Endothelial cell of umbilical vein (primary cell): ENCODE measurements at regions not wholly inside any gene's neighbourhood (a gene's known extent, or its start where the extent isn't known, plus 50 kb on each side); places are given as distances from the start of the nearest gene placed in this dataset.

Experiments
- BruUV-seq: library from RNA; stranded (reverse); fragments of 400-500 nt; replicated peaks from 2 replicates; lab custom pipeline; 2021; lab: Mats Ljungman, UMichigan
- CTCF ChIA-PET: fragments of 300-600, 350-600 bp; sonication (Branson Sonifier 250); formaldehyde crosslinking; loops from one replicate; lab custom pipeline; 2021; ENCODE audit warnings: antibody characterized with exemption, inconsistent platforms; lab: Charles Lee
- POLR2A ChIA-PET: fragments of 300-600, 350-600 bp; sonication (Branson Sonifier 250); formaldehyde crosslinking; loops from one replicate; lab custom pipeline; 2021; ENCODE audit warnings: antibody characterized with exemption, inconsistent platforms; lab: Charles Lee
- DNase-seq: peaks from one replicate; pipeline ENCODE4 v3.0.0-alpha.2; 2011; ENCODE audit warnings: low read depth, low spot score
- FAIRE-seq: peaks from 2 replicates; lab custom pipeline; 2011; peaks lifted over from hg19 to GRCh38; lab: Jason Lieb, UNC
- H2AFZ ChIP-seq: 2 replicates; pipeline ENCODE4 v1.6.0; 2012; ENCODE audit warnings: low read depth, low read length, control low read depth, inconsistent platforms
- H3K27ac ChIP-seq: 2 replicates; pipeline ENCODE4 v1.5.1; 2011; ENCODE audit warnings: low read depth, mild to moderate bottlenecking, control low read depth, low read length, moderate library complexity; ENCODE audit not compliant: insufficient read depth
- H3K27me3 ChIP-seq, 2 experiments: 2 replicates each; pipeline versions ENCODE4 v1.6.0 to v1.6.1; 2011; ENCODE audit warnings: low read length in 2 of 2, mixed read lengths in 1 of 2; ENCODE audit not compliant: control insufficient read depth in 2 of 2, insufficient read depth in 2 of 2
- H3K36me3 ChIP-seq, 2 experiments: 2 replicates in 1 of 2; 3 replicates in 1 of 2; pipeline ENCODE4 v1.5.1; 2011; ENCODE audit warnings: low read length in 2 of 2, mild to moderate bottlenecking in 1 of 2, moderate library complexity in 1 of 2; ENCODE audit not compliant: control insufficient read depth in 2 of 2, insufficient read depth in 2 of 2; ENCODE audit errors: extremely low read depth in 1 of 2
- H3K4me1 ChIP-seq: 3 replicates; pipeline ENCODE4 v1.5.1; 2011; ENCODE audit warnings: mild to moderate bottlenecking, low read length; ENCODE audit not compliant: control insufficient read depth, insufficient read depth; ENCODE audit errors: extremely low read depth
- H3K4me2 ChIP-seq: 2 replicates; pipeline ENCODE4 v1.6.1; 2011; ENCODE audit warnings: low read length, control low read depth, mixed read lengths; ENCODE audit not compliant: insufficient read depth
- H3K4me3 ChIP-seq, 3 experiments: fragments of 200-600 bp in 1 of 3; sonication (generic), shearing (Covaris generic) in 1 of 3; replicated peaks in 1 of 3; 2 replicates each; pipeline ENCODE4 v1.5.1; 2011 to 2016; ENCODE audit warnings: control low read depth in 3 of 3, low read length in 3 of 3, mild to moderate bottlenecking in 2 of 3, inconsistent platforms in 1 of 3, low read depth in 1 of 3, moderate library complexity in 1 of 3; ENCODE audit not compliant: insufficient read depth in 1 of 3
- H3K79me2 ChIP-seq: 2 replicates; pipeline ENCODE4 v1.6.0; 2012; ENCODE audit warnings: low read length, inconsistent platforms; ENCODE audit not compliant: control insufficient read depth, insufficient read depth
- H3K9ac ChIP-seq: replicated peaks from 2 replicates; pipeline ENCODE3; 2011; ENCODE audit warnings: low read length, control low read depth; ENCODE audit not compliant: insufficient read depth; ENCODE audit errors: extremely low read depth
- H3K9me1 ChIP-seq: replicated peaks from 3 replicates; pipeline ENCODE4 v1.6.0; 2011; ENCODE audit warnings: mild to moderate bottlenecking, low read length; ENCODE audit not compliant: control insufficient read depth, insufficient read depth; ENCODE audit errors: extremely low read depth
- H3K9me3 ChIP-seq: replicated peaks from 2 replicates; pipeline ENCODE4 v1.5.1; 2012; ENCODE audit warnings: low read length, inconsistent platforms; ENCODE audit not compliant: control insufficient read depth, insufficient read depth
- H4K20me1 ChIP-seq: replicated peaks from 2 replicates; pipeline ENCODE3; 2011; ENCODE audit warnings: mild to moderate bottlenecking, low read length; ENCODE audit not compliant: control insufficient read depth, insufficient read depth; ENCODE audit errors: extremely low read depth
- FOS ChIP-seq: IDR thresholded peaks from 2 replicates; pipeline ENCODE4 v1.6.1; 2011; ENCODE audit warnings: mild to moderate bottlenecking, low read length, moderate library complexity, borderline replicate concordance; ENCODE audit not compliant: insufficient read depth
- JUN ChIP-seq: IDR thresholded peaks from 2 replicates; pipeline ENCODE4 v1.6.1; 2011; ENCODE audit warnings: borderline replicate concordance, low read depth; ENCODE audit not compliant: insufficient read length, insufficient read depth
- POLR2AphosphoS5 ChIP-seq: IDR thresholded peaks from 2 replicates; pipeline ENCODE4 v1.6.1; 2012; ENCODE audit warnings: low read depth, mild to moderate bottlenecking, control low read depth, low read length, moderate library complexity; ENCODE audit not compliant: insufficient read depth
- dilution Hi-C: fragments of 300-500 bp; cut with MboI; formaldehyde crosslinking; loops from one replicate; pipeline ENCODE4 v1.15.0; 2019; ENCODE audit warnings: low sequenced_read_pairs; ENCODE audit not compliant: extremely low pct_ligation_motif_present
- intact Hi-C: fragments of 100-400 bp; cut with micrococcal nuclease; formaldehyde crosslinking; loops from one replicate; pipeline ENCODE4 v1.10.0; 2022

DNA sequence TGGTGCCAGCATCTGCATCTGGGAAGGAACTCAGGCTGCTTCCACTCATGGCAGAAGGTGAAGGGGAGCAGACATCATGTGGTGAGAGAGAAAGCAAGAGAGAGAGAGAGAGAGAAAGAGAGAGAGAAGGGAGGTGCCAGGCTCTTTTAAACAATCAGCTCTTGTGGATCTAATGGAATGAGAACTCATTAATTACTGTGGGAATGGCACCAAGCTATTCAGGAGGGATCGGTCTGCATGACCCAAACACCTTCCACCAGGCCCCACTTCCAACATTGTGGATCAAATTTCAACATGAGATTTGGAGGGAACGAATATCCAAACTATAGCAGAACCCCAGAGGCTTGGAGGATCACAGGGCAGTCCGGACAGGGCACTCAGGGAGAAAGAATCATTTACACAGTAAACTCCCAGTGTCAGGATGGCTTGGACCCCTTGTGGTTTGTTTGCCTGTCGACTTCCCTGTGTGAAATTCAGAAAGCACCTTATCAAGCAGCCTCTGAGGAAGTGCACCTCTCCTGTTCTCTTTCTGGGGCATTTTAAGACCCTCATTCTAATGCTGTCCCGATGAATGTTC lies 308.5 kb downstream of the REEP3 start:
- intact Hi-C loops, result no loop called here
- Histone ChIP-seq H3K9ac (no peak overlapping the region), H3K9me1 (no peaks in the 10 kb centered on the region), H3K27ac (no peak overlapping the region), H3K36me3 (no peaks in the 10 kb centered on the region), H3K27me3 (peaks cover 3 to 8% of the 10 kb centered on the region in 2 experiments), H4K20me1 (no peaks in the 10 kb centered on the region), H3K4me3 (no peak overlapping the region), H3K4me2 (no peak overlapping the region), H3K9me3 (no peaks in the 10 kb centered on the region), H2AFZ (no peak overlapping the region), H3K79me2 (no peaks in the 10 kb centered on the region), H3K4me1 (no peaks in the 10 kb centered on the region)
- CTCF ChIA-PET, result interaction anchor here (0.8 to 0.9 kb wide), 2 partner anchors 37 to 672 kb away, joined by 3 to 4 read pairs; no protein-coding TSS in a partner anchor
- DNase-seq (no peak), FAIRE-seq (no peak)
- TF ChIP-seq FOS, result no peak
- BruUV-seq, result no TSS peak
- POLR2A ChIA-PET, result no interaction called here
- dilution Hi-C loops, result no loop called here

DNA sequence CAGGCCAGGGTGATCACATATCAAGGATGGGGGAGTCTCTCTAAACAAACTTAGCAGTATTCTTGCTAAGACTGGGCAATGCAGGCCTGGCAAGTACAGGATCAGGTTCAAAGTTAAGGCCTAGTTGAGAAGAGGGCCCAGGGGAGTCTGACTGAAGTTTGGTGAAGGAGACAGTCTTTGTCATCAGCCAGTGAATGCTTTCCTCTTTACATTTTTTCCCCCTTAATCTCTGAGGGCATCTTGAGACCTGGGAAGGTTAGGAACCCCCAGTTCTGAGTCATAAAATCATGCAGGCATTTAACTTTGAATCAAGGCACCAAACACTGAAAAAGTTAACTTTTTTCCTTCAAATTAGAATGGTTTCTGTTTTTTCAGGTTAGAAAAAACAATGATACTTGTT lies 311.5 kb downstream of the REEP3 start:
- dilution Hi-C loops, result no loop called here
- Histone ChIP-seq H3K27me3 (peaks cover 0 to 2% of the 10 kb centered on the region in 2 experiments), H3K9me3 (no peaks in the 10 kb centered on the region), H3K4me3 (no peak overlapping the region), H3K36me3 (no peaks in the 10 kb centered on the region), H3K9ac (no peak overlapping the region), H2AFZ (no peak overlapping the region), H3K27ac (no peak overlapping the region), H3K79me2 (no peaks in the 10 kb centered on the region), H3K9me1 (no peaks in the 10 kb centered on the region), H3K4me2 (no peak overlapping the region), H3K4me1 (no peaks in the 10 kb centered on the region), H4K20me1 (no peaks in the 10 kb centered on the region)
- POLR2A ChIA-PET, result no interaction called here
- no TSS peak for BruUV-seq
- CTCF ChIA-PET, result interaction anchor here (2.2 kb wide), 1 partner anchor 13 kb away, joined by 7 read pairs; no protein-coding TSS in a partner anchor
- FAIRE-seq (no peak), DNase-seq (no peak)
- TF ChIP-seq POLR2AphosphoS5 (no peak), JUN (no peak)
- intact Hi-C loops, result no loop called here
